Kidney tubule cell (primary cell): ENCODE measurements at regions not wholly inside any gene's neighbourhood (a gene's known extent, or its start where the extent isn't known, plus 50 kb on each side); places are given as distances from the start of the nearest gene placed in this dataset.
"Not testable (repeated sequence)": the region's sequence is repeated elsewhere in the genome, so short reads cannot be mapped to it uniquely, and the experiment has no call there.

ENCODE experiments used
- DNase-seq: peaks from one replicate; pipeline ENCODE4 v3.0.0-alpha.2; 2018; ENCODE audit warnings: low spot score

DNA sequence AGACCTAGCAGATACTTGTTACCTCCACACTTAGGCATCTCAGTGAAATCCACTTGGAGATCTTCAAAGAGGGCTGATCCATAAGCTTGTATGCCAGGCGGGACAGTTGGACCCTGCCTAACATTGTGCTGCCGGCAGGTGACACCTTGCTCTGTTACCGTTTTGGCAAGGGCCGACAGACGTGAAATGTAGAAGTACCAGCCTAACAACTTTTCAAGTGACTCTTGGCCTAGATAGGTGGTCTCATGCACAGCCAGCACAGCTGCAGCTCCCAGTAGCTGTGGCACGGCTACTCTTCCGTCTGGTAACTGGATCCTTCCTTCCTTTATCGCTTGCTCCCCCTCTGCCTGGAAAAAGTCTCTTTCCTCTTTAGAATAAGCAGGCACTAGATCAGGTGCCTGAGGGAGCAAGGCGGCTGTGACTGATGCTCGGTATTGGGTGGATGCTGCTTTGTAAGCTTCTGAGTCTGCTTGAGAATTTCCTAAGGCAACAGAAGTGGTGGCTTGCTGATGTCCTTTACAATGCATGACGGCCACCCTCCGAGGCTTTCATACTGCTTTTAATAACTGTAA is 713.5 kb downstream of the AMY1C start:
- DNase-seq: no peak

DNA sequence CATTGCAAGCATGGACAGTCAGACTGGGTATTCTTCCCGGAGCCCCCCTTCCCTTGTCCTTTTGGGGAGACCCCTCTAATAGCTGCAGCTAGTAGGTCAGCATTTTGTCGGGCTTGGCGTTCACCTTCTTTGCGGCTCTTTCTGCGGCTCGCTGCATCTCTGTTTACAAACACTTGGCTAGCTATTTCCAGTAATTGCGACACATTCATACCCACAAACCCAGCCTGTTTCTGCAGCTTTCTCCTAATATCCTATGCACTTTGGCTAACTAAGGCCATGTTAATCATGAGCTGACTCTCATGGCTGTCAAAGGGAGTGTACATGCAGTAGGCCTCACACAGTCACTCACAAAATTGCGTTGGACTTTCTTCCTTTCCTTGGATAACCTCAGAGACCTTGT is 716.4 kb downstream of the AMY1C start:
- no peak for DNase-seq

- no peak for DNase-seq
These were observed 717.9 kb downstream of the AMY1C start for GRCh38 chr1:104467590-104467989.

DNA sequence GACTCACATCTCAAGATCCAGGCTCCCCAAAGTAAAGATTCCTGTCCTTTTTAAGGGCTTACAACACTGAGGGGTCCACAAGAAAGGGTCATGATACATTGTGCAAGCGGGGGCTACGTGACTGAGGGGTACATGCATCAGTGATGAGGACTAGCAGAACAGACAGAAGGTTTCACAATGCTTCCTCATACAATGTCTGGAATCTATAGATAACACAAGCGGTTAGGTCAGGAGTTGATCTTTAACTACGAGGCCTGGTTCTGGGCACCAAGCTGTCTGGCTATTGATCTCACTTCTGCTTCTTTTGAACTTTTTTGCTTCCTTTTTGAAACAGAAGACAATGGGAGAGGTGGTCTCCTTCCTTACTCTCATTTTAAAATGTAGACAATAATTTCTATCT is 718.6 kb downstream of the AMY1C start:
- no peak for DNase-seq

DNA sequence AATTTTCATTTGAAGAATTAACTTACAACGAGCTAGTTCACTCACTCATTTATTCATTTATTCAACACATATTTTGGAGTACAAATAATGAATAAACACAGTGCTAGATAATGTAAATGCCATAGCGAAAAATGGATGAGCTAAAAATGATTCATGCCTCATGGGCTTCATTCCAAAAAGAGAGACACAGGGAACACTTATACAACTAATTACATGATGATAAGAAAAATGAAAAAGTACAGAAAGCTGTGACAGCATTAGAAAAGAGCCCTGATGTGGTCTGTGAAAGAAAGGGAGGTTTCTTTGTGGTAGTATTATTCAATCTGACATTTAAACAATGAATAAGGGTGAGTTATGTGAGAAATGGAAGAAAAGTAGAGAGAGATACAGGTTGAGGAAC is 726.4 kb downstream of the AMY1C start:
- DNase-seq: no peak

DNA sequence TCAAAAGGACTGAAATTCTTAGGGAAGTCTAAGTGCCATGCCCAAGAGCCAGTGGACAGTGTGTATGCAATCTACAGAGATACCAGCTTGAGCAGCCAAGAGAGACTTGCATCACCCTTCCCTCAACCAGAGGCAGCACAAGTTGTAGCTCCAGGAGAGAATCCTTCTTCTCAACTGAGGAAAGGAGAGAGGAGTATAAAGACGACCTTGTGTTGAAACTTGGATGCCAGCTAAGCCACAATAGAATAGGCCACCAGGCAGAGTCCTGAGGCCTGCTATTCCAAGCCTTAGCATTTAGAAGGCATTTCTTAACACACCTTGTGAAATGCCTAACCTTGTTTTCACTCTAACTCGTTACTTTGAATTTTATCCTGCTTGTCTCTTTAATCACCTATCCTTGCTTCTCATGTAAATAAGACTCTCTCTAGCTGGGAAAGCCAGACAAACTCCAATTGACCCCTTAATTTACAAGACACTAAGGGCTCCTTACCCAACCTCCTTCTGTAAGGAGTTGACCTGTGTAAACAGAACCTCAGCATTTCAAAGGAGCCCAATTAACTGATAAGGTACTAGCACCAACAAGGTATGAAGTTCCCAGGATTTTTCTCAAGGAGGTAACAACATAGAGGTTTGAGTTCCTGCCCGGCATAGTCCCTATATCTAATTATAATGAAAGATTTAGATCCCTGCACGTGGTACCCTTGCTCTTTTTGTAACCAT is 738.8 kb downstream of the AMY1C start:
- no peak for DNase-seq

GRCh38 chr1:104526158-104526795 is 776.6 kb downstream of the AMY1C start:
- no peak for DNase-seq

GRCh38 chr1:104531990-104532389 is 782.3 kb downstream of the AMY1C start:
- DNase-seq: no peak

- DNase-seq: no peak
These were observed 824.9 kb downstream of the AMY1C start for GRCh38 chr1:104574620-104575019.

- no peak for DNase-seq
These were observed 843.2 kb downstream of the AMY1C start for GRCh38 chr1:104592926-104593325.

DNA sequence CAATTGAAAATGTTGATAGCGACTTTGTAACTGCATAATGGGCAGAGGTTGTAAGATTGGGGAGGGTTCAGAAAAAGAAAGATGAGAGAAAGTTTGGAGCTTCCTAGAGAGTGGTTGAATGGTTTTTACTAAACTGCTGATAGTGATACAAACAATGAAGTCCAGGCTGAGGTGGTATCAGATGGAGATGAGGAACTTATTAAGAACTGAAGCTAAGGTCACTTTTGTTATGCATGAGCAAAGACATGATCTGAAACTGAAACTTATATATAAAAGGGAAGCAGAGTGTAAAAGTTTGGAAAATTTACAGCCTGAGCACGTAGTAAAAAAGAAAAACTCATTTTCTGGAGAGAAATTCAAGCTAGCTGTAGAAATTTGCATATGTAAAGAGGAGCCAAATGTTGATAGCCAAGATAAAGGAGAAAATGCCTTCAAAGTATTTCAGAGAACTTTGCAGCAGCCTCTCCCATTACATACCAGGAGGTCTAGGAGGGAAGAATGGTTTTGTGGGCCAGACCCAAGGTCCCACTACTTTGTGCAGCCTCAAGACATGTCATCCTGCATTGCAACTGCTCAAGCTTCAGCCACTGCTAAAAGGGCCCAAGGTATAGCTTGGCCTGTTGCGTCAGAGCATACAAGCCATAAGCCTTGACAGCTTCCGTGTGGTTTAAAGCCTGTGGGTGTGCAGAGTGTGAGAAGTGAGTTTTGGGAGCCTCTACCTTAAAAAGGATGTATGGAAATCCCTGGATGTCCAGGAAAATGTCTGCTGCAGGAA is 843.9 kb downstream of the AMY1C start:
- no peak for DNase-seq

DNA sequence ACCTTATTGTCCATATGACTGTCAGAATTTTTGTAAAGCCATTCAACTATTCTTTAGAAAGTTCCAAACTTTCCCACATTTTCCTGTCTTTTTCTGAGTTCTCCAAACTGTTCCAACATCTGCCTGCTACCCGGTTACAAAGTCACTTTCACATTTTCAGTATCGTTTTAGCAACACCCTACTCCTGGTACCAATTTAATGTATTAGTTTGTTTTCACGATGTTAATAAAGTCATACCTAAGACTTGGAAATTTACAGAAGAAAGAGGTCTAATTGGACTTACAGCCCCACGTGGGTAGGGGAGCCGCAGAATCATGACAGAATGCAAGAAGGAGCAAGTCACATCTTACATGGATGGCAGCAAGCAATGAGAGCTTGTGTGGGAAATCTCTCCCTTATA is 867.8 kb downstream of the AMY1C start:
- DNase-seq: no peak

- DNase-seq: no peak
These were observed 871.5 kb downstream of the AMY1C start for GRCh38 chr1:104621221-104621620.

DNA sequence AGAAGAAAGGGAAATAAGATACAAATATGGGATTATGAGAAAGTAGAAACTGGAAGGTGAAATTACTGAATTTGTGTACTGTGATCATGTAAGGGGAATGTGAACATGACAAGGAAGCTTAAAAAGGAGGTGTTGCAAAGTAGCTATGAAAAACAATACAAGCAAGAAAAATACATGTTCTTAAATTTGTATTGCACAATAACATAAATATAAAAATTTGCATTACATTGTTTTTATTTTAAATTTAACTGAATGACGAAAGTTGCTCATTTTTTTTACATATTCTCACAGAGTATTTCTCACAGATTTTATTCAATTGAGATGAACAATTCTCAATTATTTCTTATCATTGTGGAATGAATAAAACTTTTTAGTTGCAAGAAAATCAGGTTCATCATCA is 874.8 kb downstream of the AMY1C start:
- DNase-seq: no peak

DNA sequence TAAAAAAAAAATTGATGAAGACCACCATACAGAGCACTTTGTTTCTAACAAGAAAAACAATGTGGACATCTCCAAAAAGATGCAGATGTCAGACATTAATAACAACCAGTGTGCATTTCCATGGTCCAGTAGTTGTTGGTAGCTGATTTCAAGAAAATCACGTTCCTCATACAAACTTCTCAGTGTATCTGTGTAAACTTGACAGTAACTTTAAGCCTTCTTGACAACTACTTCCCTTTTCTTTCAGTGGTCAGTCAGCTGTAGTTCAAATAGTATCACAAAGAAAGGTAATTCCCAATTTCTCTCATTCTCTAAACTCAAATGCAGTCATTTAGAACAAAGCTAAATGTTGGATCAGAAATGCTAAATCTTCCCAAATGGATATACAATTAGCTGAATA is 879.9 kb downstream of the AMY1C start:
- DNase-seq: no peak

DNA sequence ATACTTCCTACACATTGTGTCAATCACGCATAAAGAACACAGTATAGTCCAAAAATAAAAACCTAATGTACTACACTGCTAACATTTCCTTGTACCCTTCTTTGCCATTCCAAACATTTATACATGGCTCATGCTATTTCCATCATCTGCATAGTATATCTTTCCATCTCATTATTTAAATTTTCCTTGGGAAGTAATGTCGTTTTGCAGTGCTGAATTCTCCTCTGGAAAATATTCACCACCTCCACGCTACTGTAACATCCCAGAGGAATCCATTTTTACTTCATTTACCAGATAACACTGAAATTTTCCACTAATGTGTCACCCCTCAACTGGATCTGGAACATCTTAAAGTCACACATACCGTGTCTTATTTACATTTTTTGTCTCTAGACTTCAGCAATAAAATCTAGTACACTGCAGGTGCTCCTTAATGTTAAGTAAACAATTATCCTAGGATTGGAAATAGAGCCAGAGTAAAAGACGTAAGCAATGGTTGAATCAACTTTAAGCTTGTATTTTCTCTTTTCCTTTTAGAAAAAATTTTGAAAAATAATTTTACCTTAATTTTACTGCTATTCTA is 881.0 kb downstream of the AMY1C start:
- no peak for DNase-seq

GRCh38 chr1:104636581-104636980 is 886.9 kb downstream of the AMY1C start:
- DNase-seq: peak; percentile 1

DNA sequence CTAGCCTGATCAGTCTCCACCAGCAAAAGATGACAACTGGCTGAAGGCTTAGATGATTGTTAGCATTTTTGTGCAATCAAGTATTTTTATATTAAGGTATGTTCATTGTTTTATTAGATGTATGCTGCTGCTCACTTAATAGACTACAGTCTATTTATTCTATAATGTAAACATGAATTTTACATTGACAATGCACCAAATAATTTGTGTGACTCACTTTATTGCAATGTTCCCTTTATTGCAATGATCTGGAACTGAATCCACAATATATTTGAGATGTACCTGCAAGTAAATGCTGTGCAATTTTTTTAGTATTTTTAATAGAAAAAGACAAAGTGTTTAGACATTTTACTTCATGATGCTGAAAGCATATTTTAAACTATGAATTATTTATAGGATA is 896.5 kb downstream of the AMY1C start:
- no peak for DNase-seq

- peak; percentile 22 for DNase-seq
These were observed 898.6 kb downstream of the AMY1C start for GRCh38 chr1:104648269-104648691.

- not testable (repeated sequence) for DNase-seq
These were observed 914.7 kb downstream of the AMY1C start for GRCh38 chr1:104664374-104664773.

GRCh38 chr1:104665300-104665699 is 915.6 kb downstream of the AMY1C start:
- no peak for DNase-seq

- no peak for DNase-seq
These were observed 922.1 kb downstream of the AMY1C start for GRCh38 chr1:104671684-104672353.
